Muscle of arm (tissue), 1 donor: ENCODE measurements at regions not wholly inside any gene's neighbourhood (a gene's known extent, or its start where the extent isn't known, plus 50 kb on each side); places are given as distances from the start of the nearest gene placed in this dataset.

Experiments used
- DNase-seq: peaks from one replicate; pipeline ENCODE4 v3.0.0-alpha.2; 2013

- no peak for DNase-seq
These were observed 283.0 kb downstream of the SMOC2 start for GRCh38 chr6:168724033-168724432.

- DNase-seq, result no peak
These were observed 281.4 kb downstream of the SMOC2 start for GRCh38 chr6:168722397-168722796.

GRCh38 chr6:168721571-168721970 is 280.6 kb downstream of the SMOC2 start:
- DNase-seq, result no peak

GRCh38 chr6:168719901-168720300 is 278.9 kb downstream of the SMOC2 start:
- no peak for DNase-seq

- DNase-seq, result no peak
These were observed 278.0 kb downstream of the SMOC2 start for GRCh38 chr6:168718821-168719475.
